ENCODE measurements at regions not wholly inside any gene's neighbourhood (a gene's known extent, or its start where the extent isn't known, plus 50 kb on each side); places are given as distances from the start of the nearest gene placed in this dataset.

DNA sequence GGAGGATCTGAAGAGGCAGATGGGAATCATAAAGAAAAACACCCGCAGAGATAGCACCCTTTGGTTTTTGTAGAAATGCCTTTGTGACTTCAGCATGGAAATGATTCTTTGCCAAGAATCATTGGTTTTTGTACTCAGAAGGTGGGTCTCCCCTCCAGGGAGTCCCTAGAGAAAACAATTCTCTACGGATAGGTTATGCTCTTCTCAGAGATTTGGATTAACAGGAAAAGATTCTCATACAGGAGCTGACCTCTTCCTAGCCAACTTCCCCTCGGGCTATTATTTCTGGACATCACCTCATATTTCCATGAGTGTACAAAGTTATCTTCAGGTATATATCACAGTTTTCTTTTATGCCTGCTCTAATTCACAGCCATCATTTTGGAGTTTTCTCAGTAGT, 274.2 kb upstream of the HABP2 start:
- no peak for DNase-seq (ENCODE audit: low spot score in 2 of 2)
- peaks cover 0 to 16% (median 0%) of the 10 kb centered on the region in 4 donors for H3K9me3 ChIP-seq
- H3K4me1 ChIP-seq, result peaks cover 0 to 9% (median 4%) of the 10 kb centered on the region in 4 donors
- WGBS, 2 donors, result 54 to 61% methylated on average over 3 of the region's 3 CpGs
- H3K27ac ChIP-seq, result no peak overlapping the region
- H3K36me3 ChIP-seq, result no peaks in the 10 kb centered on the region
- H3K27me3 ChIP-seq, result no peaks in the 10 kb centered on the region
- TF ChIP-seq POLR2A (IDR thresholded peaks at IDR 0.05) (no peak), CTCF (IDR thresholded peaks at IDR 0.05) (no peak), EP300 (IDR thresholded peaks at IDR 0.05) (no peak)
- no peak overlapping the region for H3K4me3 ChIP-seq

DNA sequence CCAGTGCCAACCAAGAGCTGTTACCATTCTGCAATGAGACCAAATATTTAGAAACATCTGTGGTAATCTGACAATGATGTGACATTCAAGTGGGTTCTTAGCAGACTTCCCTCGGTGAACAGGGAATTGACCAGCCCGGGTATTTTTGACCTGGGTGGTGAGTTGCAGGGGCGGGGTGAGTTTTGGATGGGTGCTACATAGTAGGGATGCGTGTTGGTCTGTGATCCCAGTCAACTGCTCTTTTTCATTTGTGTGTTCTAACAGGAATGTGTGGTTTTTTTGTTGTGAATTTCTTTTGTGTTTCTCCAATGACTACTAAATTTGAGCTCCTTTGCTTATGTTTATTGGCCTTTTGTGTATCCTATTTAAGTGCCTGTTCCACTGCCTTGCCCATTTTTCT, 273.6 kb upstream of the HABP2 start:
- H3K27ac ChIP-seq, result no peak overlapping the region
- no peaks in the 10 kb centered on the region for H3K27me3 ChIP-seq
- H3K4me1 ChIP-seq, result peaks cover 0 to 3% (median under 1%) of the 10 kb centered on the region in 4 donors
- no peak for DNase-seq (ENCODE audit: low spot score in 2 of 2)
- H3K9me3 ChIP-seq, result peaks cover 0 to 16% (median 0%) of the 10 kb centered on the region in 4 donors
- no peak overlapping the region for H3K4me3 ChIP-seq
- no peak for TF ChIP-seq POLR2A (IDR thresholded peaks at IDR 0.05)
- TF ChIP-seq CTCF (IDR thresholded peaks at IDR 0.05), result no peak
- TF ChIP-seq EP300 (IDR thresholded peaks at IDR 0.05), result no peak
- H3K36me3 ChIP-seq, result no peaks in the 10 kb centered on the region
- WGBS, 2 donors, result 93 to 95% methylated on average over 4 of the region's 4 CpGs

DNA sequence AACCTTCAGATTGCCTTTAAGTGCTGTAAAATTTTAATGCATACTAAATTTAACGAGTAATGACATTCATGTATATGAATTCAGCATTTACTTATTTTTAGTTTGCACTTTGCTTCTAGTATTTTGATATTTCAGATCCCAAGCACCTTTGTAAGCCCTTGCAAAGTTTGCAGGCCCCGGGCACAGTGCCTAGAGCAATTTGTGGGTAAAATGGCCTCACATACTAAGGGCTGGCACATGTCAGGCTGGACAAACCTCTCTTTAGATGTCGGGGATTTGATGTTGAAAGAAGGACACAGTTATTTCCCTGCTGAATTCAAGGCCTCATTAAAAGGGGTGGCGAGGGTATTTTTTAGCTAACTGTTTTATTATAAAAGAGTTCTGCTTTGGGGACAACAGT, 270.3 kb upstream of the HABP2 start:
- Histone ChIP-seq H3K4me3 (no peak overlapping the region), H3K9me3 (no peaks in the 10 kb centered on the region), H3K27me3 (no peaks in the 10 kb centered on the region), H3K4me1 (no peaks in the 10 kb centered on the region), H3K27ac (no peak overlapping the region), H3K36me3 (no peaks in the 10 kb centered on the region)
- 81 to 88% methylated on average over 4 of the region's 4 CpGs for WGBS, 2 donors
- TF ChIP-seq POLR2A (IDR thresholded peaks at IDR 0.05), result no peak
- no peak for TF ChIP-seq CTCF (IDR thresholded peaks at IDR 0.05)
- TF ChIP-seq EP300 (IDR thresholded peaks at IDR 0.05), result no peak
- no peak for DNase-seq (ENCODE audit: low spot score in 2 of 2)

- Histone ChIP-seq H3K9me3 (no peaks in the 10 kb centered on the region), H3K36me3 (no peaks in the 10 kb centered on the region), H3K4me1 (no peaks in the 10 kb centered on the region), H3K4me3 (no peak overlapping the region), H3K27me3 (no peaks in the 10 kb centered on the region), H3K27ac (no peak overlapping the region)
- WGBS, 2 donors, result 86 to 94% methylated on average over 5 of the region's 5 CpGs
- no peak for TF ChIP-seq EP300 (IDR thresholded peaks at IDR 0.05)
- no peak for TF ChIP-seq POLR2A (IDR thresholded peaks at IDR 0.05)
- no peak for TF ChIP-seq CTCF (IDR thresholded peaks at IDR 0.05)
- DNase-seq (ENCODE audit: low spot score in 2 of 2), result no peak
Measured at GRCh38 chr10:113283189-113283588, 269.7 kb upstream of the HABP2 start.

DNA sequence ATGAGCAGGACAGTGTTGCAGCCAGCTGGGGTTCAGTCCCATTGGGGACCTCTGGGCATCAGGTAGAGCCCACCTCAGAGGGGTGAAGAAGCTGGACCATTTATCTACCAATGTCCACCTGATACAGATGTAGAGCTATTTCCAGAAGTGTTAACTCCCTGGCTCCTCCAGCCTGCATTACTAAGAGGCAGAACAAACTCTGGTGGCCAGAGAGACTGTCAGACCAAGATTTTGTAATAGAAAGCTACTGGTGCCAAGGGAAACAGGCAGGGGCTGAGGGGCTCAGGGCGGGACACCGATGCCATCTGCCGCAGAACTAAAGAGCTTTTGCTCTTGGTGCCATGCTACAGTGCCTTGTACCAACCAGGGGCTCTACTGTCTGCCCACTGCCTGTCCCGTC, 268.2 kb upstream of the HABP2 start:
- Histone ChIP-seq H3K27ac (no peak overlapping the region), H3K9me3 (no peaks in the 10 kb centered on the region), H3K27me3 (no peaks in the 10 kb centered on the region), H3K4me3 (no peak overlapping the region), H3K4me1 (no peaks in the 10 kb centered on the region), H3K36me3 (no peaks in the 10 kb centered on the region)
- TF ChIP-seq POLR2A (IDR thresholded peaks at IDR 0.05), result no peak
- TF ChIP-seq EP300 (IDR thresholded peaks at IDR 0.05), result no peak
- no peak for TF ChIP-seq CTCF (IDR thresholded peaks at IDR 0.05)
- no peak for DNase-seq (ENCODE audit: low spot score in 2 of 2)
- WGBS, 2 donors, result 92 to 97% methylated on average over 4 of the region's 4 CpGs

Measured in tibial nerve (tissue), 4 donors.